Muscle of leg (tissue), 3 donors: ENCODE measurements at regions not wholly inside any gene's neighbourhood (a gene's known extent, or its start where the extent isn't known, plus 50 kb on each side); places are given as distances from the start of the nearest gene placed in this dataset.
A peak's percentile ranks its signal among the peaks of the same experiment; 100 is the strongest.
"Not testable (repeated sequence)": the region's sequence is repeated elsewhere in the genome, so short reads cannot be mapped to it uniquely, and the experiment has no call there.

ENCODE experiments used
- DNase-seq: peaks from one replicate; pipeline ENCODE4 v3.0.0; 2013
- H3K27ac ChIP-seq: one replicate; pipeline ENCODE4 v1.5.1; 2013; ENCODE audit warnings: mild to moderate bottlenecking, low read length, control low read depth
- H3K27me3 ChIP-seq: one replicate; pipeline ENCODE4 v1.6.1; 2013; ENCODE audit warnings: low read length; ENCODE audit not compliant: control insufficient read depth, insufficient read depth
- H3K36me3 ChIP-seq: one replicate; pipeline ENCODE4 v1.6.1; 2013; ENCODE audit warnings: low read length; ENCODE audit not compliant: control insufficient read depth, insufficient read depth
- H3K4me1 ChIP-seq: one replicate; pipeline ENCODE4 v1.6.1; 2013; ENCODE audit warnings: low read length; ENCODE audit not compliant: control insufficient read depth, insufficient read depth
- H3K4me3 ChIP-seq: one replicate; pipeline ENCODE4 v1.5.1; 2013; ENCODE audit warnings: low read length, control low read depth
- H3K9me3 ChIP-seq: replicated peaks from 2 replicates; pipeline ENCODE4 v1.6.1; 2013; ENCODE audit warnings: low read depth, low read length; ENCODE audit not compliant: control insufficient read depth
- WGBS: methylation state at CpG from one replicate; pipeline ENCODE4 v1.1.5; 2013; ENCODE audit warnings: missing lambda C conversion rate; ENCODE audit not compliant: insufficient coverage; 5-methylcytosine and 5-hydroxymethylcytosine counted together

DNA sequence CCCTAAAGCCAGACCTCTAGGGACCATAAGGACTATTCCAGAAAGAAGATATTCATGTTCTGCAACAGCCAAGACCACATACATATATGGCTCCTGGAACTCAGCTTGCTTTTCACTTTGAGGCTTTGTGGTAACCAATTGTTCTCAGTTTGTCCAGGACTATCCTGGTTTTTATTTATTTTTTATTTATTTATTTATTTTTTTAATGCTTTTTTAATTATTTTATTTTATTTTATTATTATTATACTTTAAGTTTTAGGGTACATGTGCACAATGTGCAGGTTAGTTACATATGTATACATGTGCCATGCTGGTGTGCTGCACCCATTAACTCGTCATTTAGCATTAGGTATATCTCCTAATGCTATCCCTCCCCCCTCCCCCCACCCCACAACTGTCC, 201.1 kb downstream of the DIO2 start:
- H3K36me3 ChIP-seq, H3K4me3 ChIP-seq, DNase-seq, H3K4me1 ChIP-seq, H3K27me3 ChIP-seq, H3K9me3 ChIP-seq, H3K27ac ChIP-seq: not testable (repeated sequence)
- WGBS, result no CpG with 5 or more reads among the region's 1 CpG

DNA sequence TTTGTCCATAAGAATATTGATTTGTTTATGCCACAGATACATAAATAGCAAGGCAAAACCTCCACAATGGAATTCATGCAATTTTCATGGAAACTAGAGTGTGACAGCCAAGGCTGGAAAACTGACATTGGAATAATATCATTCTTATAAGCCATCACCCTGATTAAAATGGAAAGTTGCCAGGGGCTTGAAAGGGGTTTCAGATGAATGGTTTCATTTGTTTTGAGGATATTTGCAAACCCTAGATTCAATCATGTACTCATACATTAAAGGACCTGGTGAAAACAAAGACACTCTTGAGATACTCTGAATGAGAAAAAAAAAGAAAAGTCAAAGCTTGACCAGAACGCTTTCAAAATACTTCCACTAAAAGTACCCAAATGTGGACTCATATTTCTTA, 205.7 kb downstream of the DIO2 start:
- Histone ChIP-seq H3K4me3 (no peak overlapping the region), H3K9me3 (no peaks in the 10 kb centered on the region), H3K36me3 (no peaks in the 10 kb centered on the region), H3K27me3 (no peaks in the 10 kb centered on the region), H3K27ac (no peak overlapping the region), H3K4me1 (no peaks in the 10 kb centered on the region)
- DNase-seq, result no peak
- no CpG with 5 or more reads among the region's 1 CpG for WGBS

DNA sequence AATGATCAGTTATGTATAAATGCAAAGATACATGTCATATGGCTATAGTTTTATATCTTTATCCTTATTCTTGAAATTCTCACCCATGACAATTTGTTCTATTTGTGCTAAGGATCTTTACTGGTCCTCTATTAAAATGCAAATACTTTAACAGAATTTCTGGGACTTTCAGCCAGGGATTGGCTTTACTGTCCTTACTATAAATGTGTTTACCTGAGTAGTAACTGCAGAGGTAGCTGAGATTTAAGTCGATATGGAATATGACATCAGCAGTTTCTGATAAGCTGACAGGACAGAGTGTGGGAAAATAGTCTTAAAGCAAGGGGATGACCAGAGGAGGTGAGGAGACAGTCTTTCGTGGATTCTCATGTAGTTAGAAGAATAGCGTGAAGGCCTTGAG, 206.4 kb downstream of the DIO2 start:
- Histone ChIP-seq H3K4me1 (no peaks in the 10 kb centered on the region), H3K27ac (no peak overlapping the region), H3K4me3 (no peak overlapping the region), H3K36me3 (no peaks in the 10 kb centered on the region), H3K9me3 (no peaks in the 10 kb centered on the region), H3K27me3 (no peaks in the 10 kb centered on the region)
- DNase-seq, result no peak
- WGBS, result 97% methylated on average over 3 of the region's 3 CpGs

DNA sequence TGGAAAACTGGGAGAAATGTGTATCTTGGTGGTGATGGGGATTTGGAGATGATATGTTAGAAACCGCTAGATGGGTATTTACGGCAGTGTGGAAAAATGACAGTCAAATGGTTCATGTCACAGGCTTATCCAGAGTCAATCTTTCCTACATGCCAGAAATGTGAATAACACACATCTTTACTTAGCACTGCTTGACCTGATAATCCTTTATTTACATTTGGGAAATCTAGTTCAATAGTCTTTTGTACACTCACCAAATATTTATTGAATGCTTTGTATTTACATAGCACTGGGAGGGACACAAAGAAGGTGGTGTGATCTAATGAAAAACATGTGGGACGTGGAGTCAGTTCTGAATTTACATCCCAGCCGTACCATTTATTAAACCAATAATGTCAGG, 208.2 kb downstream of the DIO2 start:
- no peaks in the 10 kb centered on the region for H3K9me3 ChIP-seq
- WGBS, result no CpG with 5 or more reads among the region's 4 CpGs
- no peaks in the 10 kb centered on the region for H3K4me1 ChIP-seq
- no peaks in the 10 kb centered on the region for H3K27me3 ChIP-seq
- H3K27ac ChIP-seq, result no peak overlapping the region
- no peaks in the 10 kb centered on the region for H3K36me3 ChIP-seq
- no peak overlapping the region for H3K4me3 ChIP-seq
- DNase-seq, result peak; percentile 43

DNA sequence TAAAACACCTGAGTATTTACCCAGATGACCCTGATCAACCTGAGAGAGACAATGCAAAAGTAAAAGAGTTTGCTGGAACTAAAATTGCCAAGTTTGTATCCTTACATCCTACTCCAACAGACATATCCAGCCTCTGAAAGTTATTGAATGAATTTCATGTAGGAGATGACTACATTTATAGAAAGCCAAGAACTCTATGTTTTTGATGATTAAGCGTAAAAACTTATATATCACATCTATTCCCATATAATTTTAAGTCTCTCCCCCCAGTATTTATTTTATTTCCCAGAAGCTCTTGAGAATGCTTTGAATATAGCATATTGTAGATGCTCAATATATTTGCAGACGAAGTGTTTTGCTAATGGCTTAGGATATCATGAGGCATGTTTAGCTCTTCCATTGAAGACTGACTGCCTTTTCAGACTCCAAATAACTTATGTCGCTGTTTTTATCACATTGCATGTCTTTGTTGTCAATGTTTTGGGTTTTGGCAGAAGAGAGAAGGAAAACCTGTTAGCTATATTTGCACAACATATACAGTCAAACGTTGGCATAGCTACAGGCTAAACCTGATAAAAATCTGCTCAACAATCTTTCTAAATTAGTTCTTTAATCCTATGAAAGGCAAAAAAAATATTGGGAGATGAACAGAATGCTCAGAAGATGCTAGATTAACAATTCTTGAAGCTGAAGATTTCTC, 213.6 kb downstream of the DIO2 start:
- no peak for DNase-seq
- no CpG with 5 or more reads among the region's 4 CpGs for WGBS
- no peaks in the 10 kb centered on the region for H3K4me1 ChIP-seq

DNA sequence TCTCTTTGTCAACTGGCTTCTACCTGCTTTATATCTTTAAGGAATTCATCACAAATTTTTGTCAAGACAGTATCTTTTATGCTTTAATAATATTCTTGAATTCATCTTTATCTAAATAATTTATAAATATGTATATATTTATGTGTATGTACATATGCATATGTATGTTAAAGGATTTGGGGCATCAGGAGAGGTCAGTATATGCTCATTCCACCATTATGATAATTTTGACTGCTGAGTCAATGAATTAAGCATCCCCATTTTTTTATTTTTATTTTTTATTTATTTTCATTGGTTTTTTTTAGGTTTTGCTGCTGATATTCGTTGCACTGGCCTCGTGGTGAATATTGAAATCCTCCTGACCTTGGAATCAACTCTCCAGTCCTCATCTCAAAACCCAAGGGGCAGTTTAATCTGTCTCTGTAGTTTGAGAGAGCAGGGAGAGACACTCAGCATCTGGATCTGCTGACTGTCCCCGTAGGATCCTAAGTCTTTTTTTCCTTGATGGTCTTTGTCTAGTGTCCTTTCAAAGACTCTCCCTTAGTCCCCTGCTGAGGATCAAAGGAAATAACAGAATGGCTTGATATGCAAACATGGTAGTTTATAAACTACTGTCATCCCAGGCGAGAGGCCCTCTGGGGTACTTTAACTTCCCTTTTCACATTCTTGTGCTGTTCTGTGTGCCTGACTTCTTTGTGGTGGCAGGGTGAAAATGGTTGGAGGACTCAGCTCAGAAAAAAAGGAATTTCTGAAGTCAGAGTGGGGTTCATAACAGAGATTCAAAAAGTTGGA, 218.7 kb downstream of the DIO2 start:
- no peaks in the 10 kb centered on the region for H3K27me3 ChIP-seq
- no peak overlapping the region for H3K4me3 ChIP-seq

More for the DNA sequence above, 213.6 kb downstream of the DIO2 start:
- H3K9me3 ChIP-seq, result no peaks in the 10 kb centered on the region
- no peak overlapping the region for H3K27ac ChIP-seq
- no peaks in the 10 kb centered on the region for H3K27me3 ChIP-seq
- H3K36me3 ChIP-seq, result no peaks in the 10 kb centered on the region
- H3K4me3 ChIP-seq, result no peak overlapping the region

DNA sequence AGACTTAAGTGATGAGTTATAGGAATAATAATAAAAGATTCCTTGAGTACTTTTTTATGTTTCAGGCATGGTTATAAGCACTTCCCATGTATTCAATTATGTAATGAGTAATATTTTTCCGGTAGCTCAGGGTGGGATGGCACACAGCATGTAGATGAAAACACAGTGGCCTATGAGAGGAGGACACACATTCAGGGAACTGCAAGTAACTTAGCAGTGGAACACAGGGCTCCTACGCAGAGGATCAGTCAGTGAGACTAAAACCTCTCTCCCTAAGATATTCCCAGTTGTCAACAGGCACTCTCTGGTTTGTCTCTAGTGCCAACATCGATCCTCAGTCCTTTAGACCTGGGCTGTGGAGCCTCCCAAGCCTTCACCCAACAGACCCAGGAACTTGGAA, 219.4 kb downstream of the DIO2 start:
- DNase-seq, result no peak
- no peak overlapping the region for H3K27ac ChIP-seq
- H3K4me3 ChIP-seq, result no peak overlapping the region
- no peaks in the 10 kb centered on the region for H3K36me3 ChIP-seq
- no peaks in the 10 kb centered on the region for H3K27me3 ChIP-seq
- H3K4me1 ChIP-seq, result no peaks in the 10 kb centered on the region
- WGBS, result 81% methylated on average over 2 of the region's 3 CpGs
- no peaks in the 10 kb centered on the region for H3K9me3 ChIP-seq

More for the DNA sequence above, 218.7 kb downstream of the DIO2 start:
- WGBS, result no CpG with 5 or more reads among the region's 4 CpGs
- H3K36me3 ChIP-seq, result no peaks in the 10 kb centered on the region
- peak overlapping the region; percentile 10 for H3K27ac ChIP-seq
- H3K9me3 ChIP-seq, result no peaks in the 10 kb centered on the region
- no peaks in the 10 kb centered on the region for H3K4me1 ChIP-seq
- no peak for DNase-seq

DNA sequence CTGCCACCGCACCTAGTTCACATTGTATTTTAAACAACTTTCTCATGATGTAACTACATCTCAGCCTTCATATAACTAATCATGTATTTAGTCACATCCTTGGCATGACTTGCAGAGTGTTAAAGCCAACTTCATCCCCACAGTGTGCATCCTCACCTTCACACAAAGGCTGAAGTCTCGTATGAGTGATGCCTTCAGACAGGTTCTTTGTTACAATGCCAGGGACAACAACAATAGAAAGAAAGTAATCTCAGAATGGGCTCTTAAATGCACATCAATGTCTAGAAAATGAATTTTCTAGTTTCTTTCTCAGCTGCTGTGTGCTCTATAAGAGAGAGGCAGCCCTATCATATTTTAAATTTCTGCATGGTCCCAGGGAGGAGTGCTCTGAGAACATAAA, 221.3 kb downstream of the DIO2 start:
- Histone ChIP-seq H3K36me3 (no peaks in the 10 kb centered on the region), H3K4me1 (no peaks in the 10 kb centered on the region), H3K4me3 (no peak overlapping the region), H3K9me3 (no peaks in the 10 kb centered on the region), H3K27ac (no peak overlapping the region), H3K27me3 (no peaks in the 10 kb centered on the region)
- 71% methylated on average over 1 of the region's 2 CpGs for WGBS
- DNase-seq, result no peak

DNA sequence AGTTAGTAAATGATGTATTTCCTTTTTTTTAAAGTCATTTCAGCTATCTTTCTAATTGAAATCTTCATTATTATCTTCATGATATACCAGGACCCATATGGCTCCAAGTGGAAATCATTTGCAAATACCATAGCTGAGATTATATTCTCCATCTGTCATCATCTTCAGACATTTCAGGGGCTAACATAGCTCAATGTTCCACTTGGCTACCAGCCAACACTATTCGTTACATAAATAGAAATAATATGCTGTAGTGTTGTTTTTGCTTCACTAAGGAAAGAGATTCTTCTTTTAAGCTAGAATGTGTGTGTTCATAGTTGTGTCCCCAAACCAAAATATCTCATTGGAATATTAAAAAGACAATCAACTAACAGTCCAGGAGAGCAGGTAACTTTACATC, 225.1 kb downstream of the DIO2 start:
- H3K27ac ChIP-seq, result no peak overlapping the region
- H3K36me3 ChIP-seq, result no peaks in the 10 kb centered on the region
- no CpG with 5 or more reads among the region's 1 CpG for WGBS
- no peaks in the 10 kb centered on the region for H3K27me3 ChIP-seq
- H3K9me3 ChIP-seq, result no peaks in the 10 kb centered on the region
- H3K4me3 ChIP-seq, result no peak overlapping the region
- no peak for DNase-seq
- no peaks in the 10 kb centered on the region for H3K4me1 ChIP-seq

DNA sequence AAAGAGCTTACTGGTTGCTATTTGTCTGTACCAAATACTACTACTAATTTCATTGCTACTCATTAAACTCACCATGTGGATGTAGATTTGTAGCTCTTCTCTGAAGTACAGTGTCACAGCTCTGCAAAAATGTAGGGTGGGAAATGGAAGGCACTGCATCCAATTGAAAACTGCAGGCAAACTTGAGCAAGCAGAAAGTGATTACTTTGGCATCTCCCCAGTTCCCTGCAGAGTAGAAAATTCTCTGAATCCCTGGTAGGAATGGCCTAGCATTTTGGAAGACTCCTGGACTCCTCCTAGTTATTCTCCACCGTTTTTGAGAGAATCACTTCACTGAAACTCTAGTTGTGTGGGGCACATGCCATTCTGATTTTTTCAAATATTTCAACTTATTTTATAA, 239.1 kb downstream of the DIO2 start:
- Histone ChIP-seq H3K4me3 (no peak overlapping the region), H3K9me3 (no peaks in the 10 kb centered on the region), H3K27ac (no peak overlapping the region), H3K4me1 (no peaks in the 10 kb centered on the region), H3K36me3 (no peaks in the 10 kb centered on the region), H3K27me3 (no peaks in the 10 kb centered on the region)
- WGBS, result no CpG with 5 or more reads among the region's 1 CpG
- no peak for DNase-seq
